T-cell (primary cell): ENCODE measurements at regions not wholly inside any gene's neighbourhood (a gene's known extent, or its start where the extent isn't known, plus 50 kb on each side); places are given as distances from the start of the nearest gene placed in this dataset.

Experiments
- ATAC-seq, 4 experiments: fragments of 200-7000 bp in 3 of 4; fragments of 150-1000 bp in 1 of 4; cut with Tn5 transposase; replicated peaks in 1 of 4; 1 replicate in 3 of 4; 2 replicates in 1 of 4; pipeline ENCODE4 v1.10.0; 2021; ENCODE audit warnings: moderate library complexity in 3 of 4, mild to moderate bottlenecking in 2 of 4, moderate number of reproducible peaks in 1 of 4
- CTCF ChIA-PET, 2 donors: fragments of 300-600 bp; sonication (Branson Sonifier 250); formaldehyde crosslinking; loops; one replicate each; lab custom pipeline; 2022; ENCODE audit warnings: antibody characterized with exemption in 2 of 2; lab: Charles Lee
- POLR2A ChIA-PET, 2 donors: fragments of 300-600 bp; sonication (Branson Sonifier 250); formaldehyde crosslinking; loops; one replicate each; lab custom pipeline; 2022; ENCODE audit warnings: antibody characterized with exemption in 2 of 2; lab: Charles Lee
- DNase-seq, 35 experiments: peaks; one replicate each; pipeline versions ENCODE4 v3.0.0 to v3.0.0-alpha.2; 2013 to 2023
- H3K27ac ChIP-seq: one replicate; pipeline ENCODE4 v1.5.1; 2013; ENCODE audit warnings: low read length
- H3K27me3 ChIP-seq, 2 experiments: replicated peaks in 1 of 2; 1 replicate in 1 of 2; 2 replicates in 1 of 2; pipeline versions ENCODE4 v1.6.1 to v1.7.0; 2013; ENCODE audit warnings: low read length in 1 of 2, mixed read lengths in 1 of 2; ENCODE audit not compliant: control insufficient read depth in 2 of 2, insufficient read depth in 2 of 2; ENCODE audit errors: extremely low read depth in 1 of 2
- H3K36me3 ChIP-seq, 2 donors: 1 replicate in 1 of 2; 2 replicates in 1 of 2; pipeline versions ENCODE4 v1.6.1 to v1.7.0; 2013; ENCODE audit warnings: low read length in 1 of 2; ENCODE audit not compliant: control insufficient read depth in 2 of 2, insufficient read depth in 1 of 2; ENCODE audit errors: extremely low read depth in 1 of 2
- H3K4me1 ChIP-seq, 2 experiments: 1 replicate in 1 of 2; 2 replicates in 1 of 2; pipeline versions ENCODE4 v1.6.1 to v1.7.0; 2013; ENCODE audit warnings: low read length in 2 of 2, mixed read lengths in 1 of 2; ENCODE audit not compliant: insufficient read depth in 2 of 2, control insufficient read depth in 1 of 2; ENCODE audit errors: extremely low read depth in 1 of 2
- H3K4me3 ChIP-seq, 2 donors: 1 replicate in 1 of 2; 2 replicates in 1 of 2; pipeline versions ENCODE4 v1.5.1 to v1.7.0; 2013; ENCODE audit warnings: mild to moderate bottlenecking in 2 of 2, low read length in 1 of 2, moderate library complexity in 1 of 2; ENCODE audit not compliant: control insufficient read depth in 1 of 2; ENCODE audit errors: extremely low read depth in 1 of 2
- H3K9me3 ChIP-seq: 2 replicates; pipeline ENCODE4 v1.7.0; 2013
- H3K27ac Mint-ChIP-seq, 2 donors: one replicate each; pipeline ENCODE4 v1.8.0; 2020 to 2021; ENCODE audit warnings: mild to moderate bottlenecking in 2 of 2, mixed read lengths in 2 of 2
- H3K27me3 Mint-ChIP-seq, 2 donors: one replicate each; pipeline ENCODE4 v1.8.0; 2021 to 2022; ENCODE audit warnings: mixed read lengths in 2 of 2
- H3K36me3 Mint-ChIP-seq: one replicate; pipeline ENCODE4 v1.8.0; 2021; ENCODE audit warnings: mixed read lengths
- H3K4me1 Mint-ChIP-seq, 3 donors: one replicate each; pipeline ENCODE4 v1.8.0; 2020 to 2022; ENCODE audit warnings: mixed read lengths in 3 of 3, mild to moderate bottlenecking in 1 of 3
- H3K4me3 Mint-ChIP-seq, 3 donors: one replicate each; pipeline ENCODE4 v1.8.0; 2020 to 2022; ENCODE audit warnings: mild to moderate bottlenecking in 3 of 3, mixed read lengths in 3 of 3, moderate library complexity in 3 of 3
- H3K9me3 Mint-ChIP-seq, 3 donors: one replicate each; pipeline ENCODE4 v1.8.0; 2020 to 2022; ENCODE audit warnings: mixed read lengths in 3 of 3
- WGBS: methylation state at CpG from one replicate; pipeline ENCODE4 v1.1.5; 2013; ENCODE audit warnings: missing lambda C conversion rate; ENCODE audit not compliant: insufficient coverage; 5-methylcytosine and 5-hydroxymethylcytosine counted together

GRCh38 chr4:111675746-111676145 lies 469.5 kb upstream of the FAM241A start:
- no peak overlapping the region for H3K27ac ChIP-seq
- ChIA-PET CTCF (no interaction called here), POLR2A (no interaction called here)
- H3K4me1 ChIP-seq: no peaks in the 10 kb centered on the region
- H3K36me3 ChIP-seq: no peaks in the 10 kb centered on the region
- H3K9me3 Mint-ChIP-seq: peaks cover 0 to 6% (median 2%) of the 10 kb centered on the region in 3 donors
- no peaks in the 10 kb centered on the region for H3K36me3 Mint-ChIP-seq
- H3K27me3 ChIP-seq: no peaks in the 10 kb centered on the region
- no peak for DNase-seq
- H3K27ac Mint-ChIP-seq: no peak overlapping the region
- H3K4me3 Mint-ChIP-seq: no peak overlapping the region
- no peaks in the 10 kb centered on the region for H3K27me3 Mint-ChIP-seq
- ATAC-seq: no peak
- 74% methylated on average over 5 of the region's 5 CpGs for WGBS
- H3K4me1 Mint-ChIP-seq: no peaks in the 10 kb centered on the region
- H3K9me3 ChIP-seq: no peaks in the 10 kb centered on the region
- no peak overlapping the region for H3K4me3 ChIP-seq

GRCh38 chr4:111676533-111676932 lies 468.7 kb upstream of the FAM241A start:
- H3K4me3 Mint-ChIP-seq: no peak overlapping the region
- peaks cover 0 to 6% (median 2%) of the 10 kb centered on the region in 3 donors for H3K9me3 Mint-ChIP-seq
- H3K9me3 ChIP-seq: no peaks in the 10 kb centered on the region
- no peaks in the 10 kb centered on the region for H3K4me1 Mint-ChIP-seq
- no peak overlapping the region for H3K27ac ChIP-seq
- ATAC-seq (no peak), DNase-seq (no peak)
- ChIA-PET CTCF (no interaction called here), POLR2A (no interaction called here)
- H3K4me1 ChIP-seq: no peaks in the 10 kb centered on the region
- no peaks in the 10 kb centered on the region for H3K36me3 Mint-ChIP-seq
- H3K27ac Mint-ChIP-seq: no peak overlapping the region
- H3K4me3 ChIP-seq: no peak overlapping the region
- no peaks in the 10 kb centered on the region for H3K27me3 ChIP-seq
- H3K36me3 ChIP-seq: no peaks in the 10 kb centered on the region
- no peaks in the 10 kb centered on the region for H3K27me3 Mint-ChIP-seq

- WGBS: no CpG with 5 or more reads among the region's 1 CpG
- no peak overlapping the region for H3K4me3 Mint-ChIP-seq
- ChIA-PET CTCF (interaction anchor here in 1 of 2 donors (1.4 kb wide), 1 partner anchor 9 kb away, joined by 3 read pairs; no protein-coding TSS in a partner anchor), POLR2A (no interaction called here)
- no peaks in the 10 kb centered on the region for H3K36me3 Mint-ChIP-seq
- Histone ChIP-seq H3K4me3 (no peak overlapping the region), H3K36me3 (no peaks in the 10 kb centered on the region), H3K27ac (no peak overlapping the region), H3K27me3 (no peaks in the 10 kb centered on the region), H3K4me1 (no peaks in the 10 kb centered on the region), H3K9me3 (no peaks in the 10 kb centered on the region)
- DNase-seq (no peak), ATAC-seq (no peak)
- H3K9me3 Mint-ChIP-seq: peaks cover 0 to 6% (median 5%) of the 10 kb centered on the region in 3 donors
- H3K27me3 Mint-ChIP-seq: no peaks in the 10 kb centered on the region
- no peak overlapping the region for H3K27ac Mint-ChIP-seq
- no peaks in the 10 kb centered on the region for H3K4me1 Mint-ChIP-seq
Measured at GRCh38 chr4:111678479-111678878, 466.8 kb upstream of the FAM241A start.

- Histone ChIP-seq H3K27me3 (no peaks in the 10 kb centered on the region), H3K36me3 (no peaks in the 10 kb centered on the region), H3K9me3 (no peaks in the 10 kb centered on the region), H3K4me3 (no peak overlapping the region), H3K27ac (no peak overlapping the region), H3K4me1 (no peaks in the 10 kb centered on the region)
- H3K4me3 Mint-ChIP-seq: no peak overlapping the region
- no peaks in the 10 kb centered on the region for H3K27me3 Mint-ChIP-seq
- WGBS: no CpG with 5 or more reads among the region's 5 CpGs
- peaks cover 0 to 6% (median 5%) of the 10 kb centered on the region in 3 donors for H3K9me3 Mint-ChIP-seq
- no peak overlapping the region for H3K27ac Mint-ChIP-seq
- no peaks in the 10 kb centered on the region for H3K4me1 Mint-ChIP-seq
- POLR2A ChIA-PET: no interaction called here
- DNase-seq: no peak
- H3K36me3 Mint-ChIP-seq: no peaks in the 10 kb centered on the region
- ATAC-seq: no peak
- CTCF ChIA-PET: interaction anchor here in 1 of 2 donors (0.7 to 1.4 kb wide), 2 partner anchors 8 to 9 kb away, joined by 3 to 5 read pairs; no protein-coding TSS in a partner anchor
Measured at GRCh38 chr4:111678908-111679307, 466.3 kb upstream of the FAM241A start.

- Mint-ChIP-seq H3K9me3 (peaks cover 3 to 6% (median 5%) of the 10 kb centered on the region in 3 donors), H3K36me3 (no peaks in the 10 kb centered on the region), H3K27me3 (no peaks in the 10 kb centered on the region), H3K27ac (no peak overlapping the region), H3K4me1 (no peaks in the 10 kb centered on the region), H3K4me3 (no peak overlapping the region)
- ChIA-PET POLR2A (no interaction called here), CTCF (no interaction called here)
- WGBS: 24% methylated on average over 2 of the region's 3 CpGs
- ATAC-seq (no peak), DNase-seq (no peak)
- no peaks in the 10 kb centered on the region for H3K36me3 ChIP-seq
- no peaks in the 10 kb centered on the region for H3K27me3 ChIP-seq
- H3K9me3 ChIP-seq: no peaks in the 10 kb centered on the region
- H3K4me3 ChIP-seq: no peak overlapping the region
- no peaks in the 10 kb centered on the region for H3K4me1 ChIP-seq
- H3K27ac ChIP-seq: no peak overlapping the region
Measured at GRCh38 chr4:111681270-111681669, 464.0 kb upstream of the FAM241A start.

GRCh38 chr4:111681751-111682150 lies 463.5 kb upstream of the FAM241A start:
- H3K27ac Mint-ChIP-seq: no peak overlapping the region
- WGBS: 83% methylated on average over 5 of the region's 7 CpGs
- POLR2A ChIA-PET: no interaction called here

GRCh38 chr4:111685205-111685604 lies 460.0 kb upstream of the FAM241A start:
- no peaks in the 10 kb centered on the region for H3K4me1 ChIP-seq
- no peaks in the 10 kb centered on the region for H3K36me3 ChIP-seq
- no peak overlapping the region for H3K4me3 ChIP-seq
- ChIA-PET CTCF (no interaction called here), POLR2A (no interaction called here)
- no peak overlapping the region for H3K4me3 Mint-ChIP-seq
- no peak overlapping the region for H3K27ac Mint-ChIP-seq
- no peak for ATAC-seq
- no peak for DNase-seq
- no peak overlapping the region for H3K27ac ChIP-seq
- H3K9me3 Mint-ChIP-seq: peaks cover 0 to 8% (median 5%) of the 10 kb centered on the region in 3 donors
- H3K27me3 ChIP-seq: no peaks in the 10 kb centered on the region
- WGBS: no CpG with 5 or more reads among the region's 3 CpGs
- no peaks in the 10 kb centered on the region for H3K27me3 Mint-ChIP-seq
- no peaks in the 10 kb centered on the region for H3K36me3 Mint-ChIP-seq
- H3K4me1 Mint-ChIP-seq: no peaks in the 10 kb centered on the region
- no peaks in the 10 kb centered on the region for H3K9me3 ChIP-seq

More at GRCh38 chr4:111681751-111682150, 463.5 kb upstream of the FAM241A start:
- Histone ChIP-seq H3K27me3 (no peaks in the 10 kb centered on the region), H3K36me3 (no peaks in the 10 kb centered on the region), H3K4me3 (no peak overlapping the region), H3K9me3 (no peaks in the 10 kb centered on the region), H3K27ac (no peak overlapping the region), H3K4me1 (no peaks in the 10 kb centered on the region)
- Mint-ChIP-seq H3K4me3 (no peak overlapping the region), H3K9me3 (peaks cover 3 to 6% (median 5%) of the 10 kb centered on the region in 3 donors), H3K27me3 (no peaks in the 10 kb centered on the region), H3K36me3 (no peaks in the 10 kb centered on the region), H3K4me1 (no peaks in the 10 kb centered on the region)
- CTCF ChIA-PET: no interaction called here
- DNase-seq (no peak), ATAC-seq (no peak)
